NCI-H2227 (cell line): ENCODE measurements at regions not wholly inside any gene's neighbourhood (a gene's known extent, or its start where the extent isn't known, plus 50 kb on each side); places are given as distances from the start of the nearest gene placed in this dataset.
"Not testable (repeated sequence)": the region's sequence is repeated elsewhere in the genome, so short reads cannot be mapped to it uniquely, and the experiment has no call there.

Experiments used
- DNase-seq: peaks from one replicate; lab custom pipeline; 2025; ENCODE audit not compliant: unreplicated experiment; lab: John Stamatoyannopoulos, UW

- DNase-seq = no peak
Observed at GRCh38 chr6:82419132-82419581, 55.5 kb downstream of the TPBG start.

- no peak for DNase-seq
Observed at GRCh38 chr6:82419859-82420258, 56.2 kb downstream of the TPBG start.

DNA sequence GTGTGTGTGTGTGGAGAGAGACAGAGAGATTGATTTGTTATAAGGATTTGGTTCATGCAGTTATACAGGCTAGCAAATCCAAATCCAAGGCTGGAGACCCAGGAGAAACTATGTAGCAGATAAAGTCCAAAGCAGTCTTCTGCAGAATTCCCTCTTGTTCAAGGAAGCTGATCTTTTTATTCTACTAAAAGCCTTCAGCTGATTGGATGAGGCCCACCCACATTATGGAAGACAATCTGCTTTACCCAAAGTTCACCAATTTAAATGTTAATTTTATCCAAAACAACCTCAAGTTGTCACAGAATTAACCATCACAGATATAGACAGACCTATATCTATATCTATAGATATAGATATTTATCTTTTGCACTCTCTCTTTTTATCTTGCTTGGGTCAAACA is 67.0 kb downstream of the TPBG start:
- no peak for DNase-seq

GRCh38 chr6:82436740-82437139 is 73.1 kb downstream of the TPBG start:
- DNase-seq = no peak

DNA sequence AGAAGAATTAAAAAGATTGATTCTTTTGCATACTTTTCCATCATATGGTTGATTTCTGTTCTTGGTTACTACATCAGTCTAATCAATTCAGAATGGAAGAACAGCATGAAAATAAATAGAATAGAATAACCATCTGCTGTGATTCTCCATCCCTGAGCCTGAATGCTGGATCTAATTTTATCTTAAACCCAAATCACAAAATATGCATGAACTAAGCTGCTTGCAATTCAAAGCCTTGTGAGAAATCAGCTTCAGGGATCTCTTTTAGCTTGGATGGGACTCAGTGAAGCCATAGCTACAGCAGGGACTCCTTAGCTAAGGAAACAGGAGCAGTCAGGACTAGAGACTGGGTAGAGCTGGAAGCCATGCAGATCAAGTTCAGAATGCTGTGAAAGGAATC is 74.1 kb downstream of the TPBG start:
- no peak for DNase-seq

- no peak for DNase-seq
Observed at GRCh38 chr6:82441047-82441855, 77.6 kb downstream of the TPBG start.

DNA sequence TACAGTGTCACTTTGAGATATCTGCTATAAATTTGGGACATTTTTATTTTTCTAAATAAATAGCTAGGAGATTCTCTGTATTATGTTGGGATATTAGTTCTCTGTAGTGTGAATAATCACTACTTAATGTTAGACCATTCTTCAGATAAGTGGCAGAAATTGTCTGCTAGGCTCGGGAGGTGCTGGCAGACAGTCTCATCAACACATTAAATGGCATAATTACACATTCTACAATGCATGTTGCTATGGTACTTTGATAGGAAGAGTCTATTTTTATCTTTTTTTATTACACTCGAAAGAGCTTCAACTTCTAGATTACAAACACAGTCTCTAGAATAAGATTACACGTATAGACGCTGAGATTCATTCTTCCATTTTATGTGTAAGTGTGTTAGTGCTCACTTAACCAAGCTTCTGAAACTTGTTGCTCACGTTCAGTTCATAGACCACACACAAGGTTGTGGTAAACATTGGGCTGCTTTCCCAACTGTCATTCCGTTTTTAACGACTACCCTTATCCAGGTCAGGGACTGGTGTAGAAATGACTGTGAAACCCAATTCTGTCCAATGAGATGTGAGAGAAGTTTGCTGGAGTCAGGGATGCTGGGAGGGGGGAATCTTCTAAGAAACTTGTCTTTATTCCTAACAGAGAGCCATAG is 78.6 kb downstream of the TPBG start:
- no peak for DNase-seq

GRCh38 chr6:82458147-82458546 is 94.5 kb downstream of the TPBG start:
- DNase-seq = no peak

- no peak for DNase-seq
Observed at GRCh38 chr6:82458705-82459104, 95.1 kb downstream of the TPBG start.

DNA sequence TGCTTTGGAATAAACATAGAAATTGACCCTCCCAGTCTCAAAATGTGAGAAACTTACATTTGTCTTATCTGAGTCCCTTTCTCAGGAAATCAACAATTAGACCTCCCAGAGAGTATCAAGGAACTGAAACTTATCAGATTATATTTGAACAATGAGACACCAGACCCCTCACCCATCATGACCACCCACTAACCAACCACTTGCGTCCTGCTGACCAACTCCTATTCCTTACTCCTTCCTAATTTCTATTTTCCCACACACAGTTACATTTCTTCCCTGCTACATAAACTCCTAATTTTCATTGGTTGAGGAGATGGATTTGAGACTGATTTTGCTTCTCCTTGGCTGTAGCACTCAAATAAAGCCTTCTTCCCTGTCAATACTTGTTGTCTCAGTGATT is 97.9 kb downstream of the TPBG start:
- no peak for DNase-seq

GRCh38 chr6:82467338-82467737 is 103.7 kb downstream of the TPBG start:
- no peak for DNase-seq

- not testable (repeated sequence) for DNase-seq
Observed at GRCh38 chr6:82470123-82470522, 106.5 kb downstream of the TPBG start.

DNA sequence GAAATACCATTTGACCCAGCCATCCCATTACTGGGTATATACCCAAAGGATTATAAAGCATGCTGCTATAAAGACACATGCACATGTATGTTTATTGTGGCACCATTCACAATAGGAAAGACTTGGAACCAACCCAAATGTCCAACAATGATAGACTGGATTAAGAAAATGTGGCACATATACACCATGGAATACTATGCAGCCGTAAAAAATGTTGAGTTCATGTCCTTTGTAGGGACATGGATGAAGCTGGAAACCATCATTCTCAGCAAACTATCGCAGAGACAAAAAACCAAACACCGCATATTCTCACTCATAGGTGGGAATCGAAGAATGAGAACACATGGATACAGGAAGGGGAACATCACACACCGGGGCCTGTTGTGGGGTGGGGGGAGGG is 111.5 kb downstream of the TPBG start:
- not testable (repeated sequence) for DNase-seq

DNA sequence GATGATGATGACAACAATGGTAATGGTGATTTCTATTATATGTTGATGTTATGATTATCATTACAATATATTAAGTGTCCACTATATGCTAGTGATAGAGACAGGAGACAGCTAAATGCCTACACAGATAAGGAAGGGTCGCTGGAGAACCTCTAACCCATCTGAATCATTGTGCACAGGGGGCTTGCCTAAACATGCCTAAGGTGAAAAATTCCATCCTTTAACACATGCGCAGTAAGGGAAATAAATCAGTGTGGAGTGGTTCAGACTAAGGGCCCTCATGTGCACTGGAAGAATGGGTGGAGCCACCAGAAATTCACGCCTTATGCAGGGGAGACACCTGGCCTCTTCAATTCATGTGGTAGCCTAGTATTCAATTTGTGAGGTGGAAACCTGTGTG is 120.4 kb downstream of the TPBG start:
- DNase-seq = no peak

DNA sequence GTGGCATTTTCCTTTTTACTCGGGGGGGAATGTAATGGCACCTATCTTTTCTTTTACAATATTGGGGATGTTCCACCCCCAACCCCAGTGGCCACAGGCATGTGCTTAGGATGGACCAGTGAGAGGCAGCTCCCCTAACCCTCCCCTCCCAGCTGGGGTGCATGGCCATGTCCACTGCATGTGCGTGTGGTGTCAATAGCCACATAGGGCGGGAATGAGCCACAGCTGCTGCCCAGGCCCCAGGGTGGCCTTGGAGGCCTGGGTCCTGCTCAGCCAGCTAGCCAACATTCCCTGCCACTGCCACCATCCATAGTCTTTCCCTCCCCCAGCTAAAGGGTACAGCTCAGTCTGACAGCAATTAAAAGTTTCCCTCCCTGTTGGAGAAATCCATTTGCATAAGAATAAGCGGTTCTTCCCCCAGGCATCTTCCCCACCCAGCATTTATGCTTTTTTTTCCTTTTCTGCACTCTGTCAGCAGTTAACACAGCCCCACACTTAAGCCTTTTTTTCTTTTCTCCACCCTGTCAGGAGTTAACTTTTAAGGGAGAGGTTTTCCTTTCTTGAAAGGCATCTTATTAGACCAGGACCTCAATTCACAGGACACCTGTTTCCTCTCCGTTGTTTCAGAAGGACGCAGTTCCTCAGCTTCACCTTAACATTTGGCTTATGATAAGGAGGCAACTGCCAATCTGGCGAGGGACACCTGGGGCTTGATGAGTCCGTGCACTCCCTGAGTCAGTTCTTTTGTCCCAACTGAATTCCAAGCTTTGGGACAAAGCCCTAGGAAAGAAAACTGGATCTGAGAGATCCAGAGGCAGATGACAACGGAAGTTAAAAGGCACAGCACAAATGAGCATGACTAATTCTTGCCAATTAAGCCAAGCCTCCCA is 121.4 kb downstream of the TPBG start:
- DNase-seq = no peak

- no peak for DNase-seq
Observed at GRCh38 chr6:82487895-82488294, 124.3 kb downstream of the TPBG start.

DNA sequence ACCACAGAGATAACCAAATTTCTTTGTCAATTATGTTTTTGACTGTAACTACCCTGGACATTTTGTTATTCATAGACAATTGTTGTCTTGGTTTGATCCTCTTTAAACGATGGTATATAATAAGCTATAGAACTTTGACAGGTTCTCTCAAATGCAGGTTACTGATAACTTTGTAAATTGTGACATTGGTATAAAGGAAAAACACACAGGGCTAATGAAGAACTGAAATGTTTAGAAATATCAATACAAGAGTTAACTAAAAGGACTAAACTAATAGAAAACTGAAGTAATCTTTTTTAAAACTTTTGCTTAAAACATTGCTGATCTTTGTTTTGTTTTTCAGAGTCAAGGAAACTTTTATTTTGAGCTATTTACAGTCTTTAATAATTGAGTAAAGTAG is 124.8 kb downstream of the TPBG start:
- DNase-seq = no peak

- no peak for DNase-seq
Observed at GRCh38 chr6:82492134-82492533, 128.5 kb downstream of the TPBG start.

GRCh38 chr6:82493467-82493866 is 129.8 kb downstream of the TPBG start:
- DNase-seq = no peak

GRCh38 chr6:82494367-82494766 is 130.8 kb downstream of the TPBG start:
- DNase-seq = no peak

DNA sequence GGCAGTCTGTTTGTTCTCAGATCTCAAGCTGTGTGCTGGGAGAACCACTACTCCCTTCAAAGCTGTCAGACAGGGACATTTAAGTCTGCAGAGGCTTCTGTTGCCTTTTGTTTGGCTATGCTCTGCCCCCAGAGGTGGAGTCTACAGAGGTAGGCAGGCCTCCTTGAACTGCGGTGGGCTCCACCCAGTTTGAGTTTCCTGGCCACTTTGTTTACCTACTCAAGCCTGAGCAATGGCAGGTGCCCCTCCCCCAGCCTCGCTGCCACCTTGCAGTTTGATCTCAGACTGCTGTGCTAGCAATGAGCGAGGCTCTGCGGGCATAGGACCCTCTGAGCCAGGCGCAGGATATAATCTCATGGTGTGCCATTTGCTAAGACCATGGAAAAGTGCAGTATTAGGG is 138.3 kb downstream of the TPBG start:
- not testable (repeated sequence) for DNase-seq

- DNase-seq = no peak
Observed at GRCh38 chr6:82506526-82506925, 142.9 kb downstream of the TPBG start.
